NCI-H345 (cell line): ENCODE measurements at regions not wholly inside any gene's neighbourhood (a gene's known extent, or its start where the extent isn't known, plus 50 kb on each side); places are given as distances from the start of the nearest gene placed in this dataset.

ENCODE experiments used
- DNase-seq: peaks from one replicate; lab custom pipeline; 2025; lab: John Stamatoyannopoulos, UW

- no peak for DNase-seq
Measured at GRCh38 chr14:73782623-73783022, 68.4 kb upstream of the PNMA1 start.

GRCh38 chr14:73780896-73781295 lies 66.7 kb upstream of the PNMA1 start:
- no peak for DNase-seq

GRCh38 chr14:73780391-73780790 lies 66.2 kb upstream of the PNMA1 start:
- no peak for DNase-seq

DNA sequence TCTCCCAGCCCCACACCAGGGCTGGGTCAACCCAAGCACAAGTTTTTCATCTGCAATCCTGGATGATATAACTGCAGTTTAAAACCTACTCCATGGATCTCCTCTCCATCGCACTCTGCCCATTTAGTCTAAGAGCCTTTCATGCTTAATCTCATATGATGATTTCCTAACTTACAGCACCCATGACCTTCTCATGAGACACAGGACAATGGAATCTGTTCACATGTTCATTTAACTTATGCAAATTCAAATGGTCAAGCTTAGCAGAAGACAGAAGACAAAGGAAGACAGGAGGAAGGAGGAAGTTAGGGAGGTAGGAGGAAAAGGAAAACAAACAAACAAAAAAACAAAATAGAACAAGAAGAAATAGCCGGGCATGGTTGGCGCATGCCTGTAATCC lies 64.6 kb upstream of the PNMA1 start:
- DNase-seq = no peak

- DNase-seq = peak; percentile 13
Measured at GRCh38 chr14:73777420-73777819, 63.2 kb upstream of the PNMA1 start.

DNA sequence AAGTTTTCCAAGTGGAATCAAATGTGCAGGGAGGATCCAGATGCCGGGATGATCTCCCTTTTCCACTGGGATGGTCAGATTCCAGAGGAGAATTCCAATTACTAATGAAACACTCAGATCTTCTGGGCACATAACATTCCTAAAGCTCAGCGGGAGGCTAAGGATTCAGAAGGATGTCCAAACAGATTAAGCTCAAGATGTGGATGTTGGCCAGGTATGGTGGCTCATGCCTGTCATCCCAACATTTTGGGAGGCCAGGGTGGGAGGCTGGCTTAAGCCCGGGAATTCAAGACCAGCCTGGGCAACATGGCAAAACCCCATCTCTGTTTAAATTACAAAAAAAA lies 62.0 kb upstream of the PNMA1 start:
- DNase-seq = no peak

GRCh38 chr14:73775339-73776193 lies 61.4 kb upstream of the PNMA1 start:
- DNase-seq = no peak

DNA sequence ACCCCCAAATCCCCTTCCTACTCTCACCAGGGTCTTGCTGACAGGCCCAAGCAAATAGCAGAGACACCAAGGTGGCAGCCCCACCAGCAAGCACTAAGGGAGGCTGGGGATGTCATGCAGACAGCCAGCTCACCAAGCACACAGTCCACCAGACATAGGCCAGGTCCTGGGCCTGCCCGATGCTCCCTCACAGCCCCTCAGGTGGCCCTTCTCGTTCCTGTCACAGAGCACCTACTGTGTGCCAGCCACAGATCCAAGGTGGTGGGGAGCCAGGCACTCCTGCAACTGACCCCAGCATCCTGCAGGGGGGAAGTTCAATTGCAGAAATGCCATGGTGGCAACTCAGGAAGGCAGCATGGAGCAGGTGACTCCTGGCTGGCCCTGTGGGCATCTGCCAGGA lies 60.5 kb upstream of the PNMA1 start:
- no peak for DNase-seq

DNA sequence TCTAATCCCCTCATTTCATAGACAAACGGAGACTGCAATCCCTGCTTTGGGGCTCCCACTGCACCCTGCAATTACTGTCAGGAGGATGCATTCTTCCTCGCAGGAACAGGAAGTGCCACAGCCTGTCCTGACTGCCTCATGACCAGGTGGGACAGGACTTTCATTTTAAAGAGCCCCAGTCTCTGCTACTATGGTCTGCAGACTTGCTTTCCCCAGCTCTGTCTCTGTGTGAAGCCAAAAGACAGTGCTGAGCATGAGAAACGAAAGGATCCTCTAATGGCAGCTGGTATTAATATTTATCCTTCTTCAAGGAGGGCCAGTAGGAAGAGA lies 60.0 kb upstream of the PNMA1 start:
- DNase-seq = no peak

GRCh38 chr14:73773441-73774240 lies 59.5 kb upstream of the PNMA1 start:
- DNase-seq = no peak

DNA sequence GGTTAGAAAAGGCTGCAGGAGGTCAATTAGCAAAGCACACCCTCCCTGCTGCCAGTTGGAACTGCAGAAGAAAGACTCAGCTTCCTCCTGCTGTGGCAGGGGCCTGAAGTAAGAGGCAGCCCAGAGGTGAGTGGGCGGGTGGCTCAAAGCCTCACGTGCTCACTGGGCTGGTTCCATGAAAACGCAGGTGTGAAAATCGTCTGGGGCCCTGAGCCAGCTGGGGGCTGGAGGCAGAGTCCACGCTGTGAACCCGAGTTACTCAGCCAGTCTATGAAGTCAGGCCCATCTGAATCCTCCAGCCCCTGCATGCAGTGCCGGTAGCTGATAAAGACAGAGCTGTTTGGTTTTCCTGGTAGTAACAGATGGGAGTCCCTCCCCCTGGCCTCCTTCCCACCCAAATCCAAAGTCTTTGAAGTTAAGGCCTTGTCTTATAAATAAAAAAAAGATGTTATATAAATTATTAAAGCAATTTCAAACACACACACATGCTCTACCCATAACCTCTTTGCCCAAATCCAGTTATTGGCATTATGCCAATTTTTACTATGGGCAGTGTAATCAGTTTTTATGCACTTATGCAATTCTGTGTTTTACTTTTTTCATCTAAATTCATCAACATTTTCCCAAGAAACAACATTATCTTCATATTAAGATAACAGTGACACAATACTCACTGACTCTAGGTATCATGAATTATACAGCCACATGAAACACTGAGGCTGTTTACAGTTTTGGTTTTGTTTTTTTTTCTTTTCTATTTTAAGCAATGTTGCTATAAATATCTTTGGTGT lies 57.9 kb upstream of the PNMA1 start:
- peak; percentile 70 for DNase-seq

DNA sequence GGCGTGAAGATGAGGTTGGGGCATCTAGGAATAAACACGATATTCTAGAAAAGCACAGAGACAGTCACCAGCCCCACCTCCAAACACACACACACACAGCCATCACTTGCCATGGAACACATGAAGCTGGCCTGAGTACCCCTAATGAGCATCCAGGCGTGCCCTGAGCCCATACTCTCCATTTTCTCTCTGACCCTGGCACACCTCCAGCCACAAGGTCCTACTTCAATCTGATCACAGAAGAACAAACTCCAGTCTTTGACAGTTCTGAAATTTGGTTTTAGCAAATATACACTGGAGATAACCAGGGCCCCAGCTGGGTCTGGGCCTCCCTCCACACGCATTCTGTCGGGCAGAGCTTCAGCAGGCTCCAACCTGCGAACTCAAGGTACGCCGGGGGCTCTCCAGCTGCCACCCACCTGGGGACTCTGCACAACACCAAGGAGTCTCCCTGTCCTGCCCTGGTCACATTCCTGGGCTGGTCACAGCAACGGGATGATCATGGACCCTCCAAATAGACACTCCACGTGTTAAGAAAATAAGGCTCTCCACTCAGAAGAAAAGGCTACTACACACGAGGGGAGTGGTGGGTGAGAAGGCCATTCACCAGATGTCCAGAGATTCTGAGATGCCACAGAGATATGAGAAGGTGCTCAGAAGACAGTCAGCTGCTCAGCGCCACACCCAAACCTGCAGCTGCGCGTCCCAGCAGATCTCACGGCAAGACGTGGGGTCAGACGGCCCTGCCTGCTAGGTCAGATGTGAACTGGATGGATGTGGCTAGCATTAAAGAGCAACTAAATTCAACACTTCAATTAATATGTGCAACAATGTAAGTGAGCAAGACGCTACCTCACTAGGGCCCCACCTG lies 57.0 kb upstream of the PNMA1 start:
- no peak for DNase-seq

DNA sequence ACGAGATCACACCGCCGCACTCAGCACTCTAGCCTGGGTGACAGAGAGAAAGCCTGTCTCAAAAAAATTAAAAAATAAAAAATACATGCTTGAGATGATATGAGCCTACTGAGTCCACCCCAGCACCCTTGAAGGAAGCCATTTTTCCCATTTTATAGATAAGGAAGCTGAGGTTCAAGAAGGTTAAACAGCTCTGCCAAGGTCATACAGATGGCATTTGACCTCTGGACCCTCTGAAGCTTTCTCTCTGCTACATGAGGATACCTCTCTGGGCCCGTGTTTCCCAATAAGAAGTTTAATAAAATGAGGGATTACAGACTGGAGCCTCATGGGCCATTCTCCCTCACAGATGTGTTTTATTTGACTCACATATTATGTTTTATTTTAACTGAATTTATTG lies 53.9 kb upstream of the PNMA1 start:
- no peak for DNase-seq

GRCh38 chr14:73764406-73765280 lies 50.5 kb upstream of the PNMA1 start:
- no peak for DNase-seq
